Tibial nerve (tissue), 4 donors: ENCODE measurements at regions not wholly inside any gene's neighbourhood (a gene's known extent, or its start where the extent isn't known, plus 50 kb on each side); places are given as distances from the start of the nearest gene placed in this dataset.

Source experiments
- CTCF ChIP-seq, 5 experiments: fragments of 200-600 bp in 3 of 5; fragments of 450-650 bp in 2 of 5; sonication (generic) in 3 of 5; IDR thresholded peaks; one replicate each; pipeline ENCODE4 v1.5.1; 2016 to 2019; ENCODE audit warnings: antibody characterized with exemption in 5 of 5, mild to moderate bottlenecking in 3 of 5, moderate library complexity in 2 of 5
- EP300 ChIP-seq, 2 donors: sonication (generic); formaldehyde crosslinking; IDR thresholded peaks; one replicate each; pipeline ENCODE4 v1.6.1; 2017; ENCODE audit warnings: antibody characterized with exemption in 2 of 2, mild to moderate bottlenecking in 1 of 2
- POLR2A ChIP-seq, 2 donors: fragments of 450-650 bp; IDR thresholded peaks; one replicate each; pipeline ENCODE4 v1.6.1; 2017; ENCODE audit warnings: antibody characterized with exemption in 2 of 2, mild to moderate bottlenecking in 2 of 2, moderate library complexity in 2 of 2

DNA sequence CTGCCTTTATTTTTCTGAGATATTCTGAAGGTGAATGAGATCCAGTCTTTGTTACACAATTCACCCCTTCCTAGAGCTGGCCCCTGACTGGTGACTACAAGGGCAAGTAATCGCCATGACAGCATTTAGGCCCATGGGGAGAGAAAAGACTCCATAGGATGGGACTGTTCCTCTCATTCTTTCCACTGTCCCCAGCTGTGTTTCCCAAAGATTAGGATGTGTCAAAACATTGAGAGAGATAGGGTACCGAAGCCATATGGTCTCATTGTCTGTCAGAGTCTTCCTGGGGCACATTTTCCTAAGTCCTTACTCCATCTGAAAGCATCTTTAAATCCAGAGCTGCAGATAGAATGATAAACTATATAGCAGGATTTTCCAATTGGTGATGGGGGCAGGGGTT is 423.5 kb downstream of the OMA1 start:
- TF ChIP-seq EP300 (IDR thresholded peaks at IDR 0.05) (no peak), POLR2A (IDR thresholded peaks at IDR 0.05) (no peak), CTCF (IDR thresholded peaks at IDR 0.05) (no peak)
